ENCODE measurements at regions not wholly inside any gene's neighbourhood (a gene's known extent, or its start where the extent isn't known, plus 50 kb on each side); places are given as distances from the start of the nearest gene placed in this dataset.

DNA sequence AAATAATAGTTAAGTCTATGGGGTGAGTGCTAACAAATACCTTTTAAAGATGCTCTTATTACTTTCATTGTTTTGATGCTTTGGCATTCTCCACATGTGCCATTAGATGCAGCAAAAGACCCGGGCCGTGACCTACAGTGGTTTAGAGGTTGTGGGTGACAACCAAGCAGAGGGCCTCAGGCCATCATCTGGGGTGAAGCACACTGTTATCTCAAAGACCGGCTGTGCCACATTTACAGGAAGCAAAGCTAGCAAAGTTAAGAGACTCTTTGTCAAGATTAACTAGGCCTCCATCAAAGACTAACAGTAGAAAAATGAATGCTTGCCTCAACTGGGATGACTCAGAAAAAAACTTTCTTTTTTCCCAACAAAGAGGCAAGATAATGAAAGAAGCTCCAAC is 695.3 kb downstream of the SATB2 start:
- TF ChIP-seq CTCF (IDR thresholded peaks at IDR 0.05) (no peak), ZFX (IDR thresholded peaks at IDR 0.05; ENCODE audit: borderline replicate concordance) (no peak)
- H3K27ac ChIP-seq: no peak overlapping the region

DNA sequence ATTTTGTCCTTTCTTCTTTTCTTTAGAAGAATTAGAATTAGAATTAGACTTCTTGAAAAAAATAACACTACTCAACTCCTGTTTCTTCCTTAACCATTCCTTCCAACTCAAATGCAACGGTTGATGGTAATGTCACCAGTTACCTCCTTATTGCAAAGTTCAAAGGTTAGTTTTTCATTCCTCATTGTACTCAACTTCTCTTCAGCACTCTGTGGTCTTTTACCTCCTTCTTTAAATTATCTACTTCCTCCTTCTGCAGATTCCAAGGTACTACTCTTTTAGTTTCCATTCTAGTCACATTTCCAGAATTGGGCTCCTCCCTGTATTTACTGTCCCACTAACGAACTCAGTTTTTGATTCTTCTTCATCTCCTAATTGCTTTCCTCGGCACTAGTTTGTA is 700.7 kb downstream of the SATB2 start:
- no peak overlapping the region for H3K27ac ChIP-seq
- no peak for TF ChIP-seq ZFX (IDR thresholded peaks at IDR 0.05; ENCODE audit: borderline replicate concordance)
- TF ChIP-seq CTCF (IDR thresholded peaks at IDR 0.05): no peak

DNA sequence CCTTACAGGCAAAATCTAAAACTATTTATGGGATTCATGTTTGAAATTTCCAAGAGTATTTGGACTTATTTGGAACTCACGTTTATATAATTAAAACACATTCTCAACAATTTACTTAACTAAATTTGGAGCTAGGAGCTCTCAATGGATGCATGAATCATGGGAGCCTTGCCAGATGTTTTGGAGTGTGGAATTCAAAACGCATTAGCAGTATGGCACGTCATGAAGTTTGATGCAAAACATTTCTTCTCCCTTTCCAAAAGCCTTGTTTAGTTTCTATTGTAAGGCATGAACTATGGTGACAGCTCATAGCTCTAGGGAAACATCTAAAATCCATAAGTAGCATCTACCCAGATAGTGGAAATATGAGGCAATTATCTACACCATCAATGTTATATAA is 701.6 kb downstream of the SATB2 start:
- TF ChIP-seq CTCF (IDR thresholded peaks at IDR 0.05) (no peak), ZFX (IDR thresholded peaks at IDR 0.05; ENCODE audit: borderline replicate concordance) (no peak)
- H3K27ac ChIP-seq: no peak overlapping the region

DNA sequence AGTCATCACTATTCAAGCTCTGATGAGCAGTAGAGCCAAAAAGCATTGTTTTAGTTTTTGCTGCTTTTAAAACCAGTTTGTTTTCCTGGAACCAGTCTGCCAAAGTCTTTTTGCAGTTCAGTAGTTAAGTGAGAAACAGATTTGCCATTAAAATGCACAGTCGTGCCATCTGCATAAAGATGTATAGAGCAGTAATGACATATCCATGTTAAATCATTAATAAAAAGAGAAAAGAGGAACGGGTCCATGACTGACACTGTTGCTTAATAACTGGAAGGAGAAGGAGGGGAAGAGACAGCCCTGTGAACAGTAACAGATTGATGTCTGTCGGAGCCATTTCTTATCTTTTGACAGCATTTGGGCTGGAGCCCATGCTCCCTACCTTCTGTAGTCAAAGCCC is 704.6 kb downstream of the SATB2 start:
- TF ChIP-seq CTCF (IDR thresholded peaks at IDR 0.05) (no peak), ZFX (IDR thresholded peaks at IDR 0.05; ENCODE audit: borderline replicate concordance) (no peak)
- no peak overlapping the region for H3K27ac ChIP-seq

DNA sequence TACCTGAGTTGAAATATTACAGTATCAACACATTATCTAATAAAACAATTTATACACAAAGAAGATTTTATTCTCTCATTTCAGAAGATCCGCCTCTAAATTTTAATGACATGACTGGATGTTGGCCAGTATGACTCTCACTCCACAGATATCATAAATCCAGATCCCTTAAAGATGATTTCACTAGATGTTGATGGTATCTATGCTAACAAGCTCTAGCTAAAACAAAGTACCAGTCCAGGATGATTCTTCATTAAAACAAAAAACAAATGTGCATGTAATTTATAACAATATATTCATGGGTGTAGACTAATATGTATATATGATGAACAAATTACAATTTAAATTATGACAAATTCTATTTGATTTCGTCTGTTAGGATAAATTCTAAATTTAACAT is 708.4 kb downstream of the SATB2 start:
- no peak overlapping the region for H3K27ac ChIP-seq
- TF ChIP-seq CTCF (IDR thresholded peaks at IDR 0.05) (no peak), ZFX (IDR thresholded peaks at IDR 0.05; ENCODE audit: borderline replicate concordance) (no peak)

DNA sequence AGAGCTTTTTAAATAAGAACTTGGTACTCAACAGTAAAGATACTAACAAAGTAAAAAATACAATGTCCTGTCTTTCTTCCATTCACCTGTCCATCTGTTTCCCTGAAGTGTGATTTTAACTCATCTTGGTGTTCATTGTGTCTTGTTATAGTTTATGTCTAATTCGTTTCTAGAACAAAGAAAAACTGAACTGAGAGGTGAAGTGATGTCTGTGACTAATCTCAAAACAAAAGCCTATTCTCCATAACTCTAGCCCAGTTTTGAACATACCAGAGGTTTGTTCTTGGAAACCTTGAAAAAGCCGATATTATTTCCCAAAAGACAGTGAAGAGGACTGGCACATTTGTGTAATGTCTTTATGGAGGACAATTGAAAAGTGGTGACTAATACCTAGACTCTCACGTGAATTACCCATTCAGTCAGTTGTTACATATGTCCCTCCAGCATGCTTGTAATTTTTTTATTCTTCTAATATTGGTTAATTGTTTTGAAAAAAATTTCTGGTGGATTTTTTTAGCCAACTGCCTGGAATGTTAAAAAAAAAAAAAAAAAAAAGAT is 725.8 kb downstream of the SATB2 start:
- no peak overlapping the region for H3K27ac ChIP-seq
- TF ChIP-seq CTCF (IDR thresholded peaks at IDR 0.05) (no peak), ZFX (IDR thresholded peaks at IDR 0.05; ENCODE audit: borderline replicate concordance) (no peak)

DNA sequence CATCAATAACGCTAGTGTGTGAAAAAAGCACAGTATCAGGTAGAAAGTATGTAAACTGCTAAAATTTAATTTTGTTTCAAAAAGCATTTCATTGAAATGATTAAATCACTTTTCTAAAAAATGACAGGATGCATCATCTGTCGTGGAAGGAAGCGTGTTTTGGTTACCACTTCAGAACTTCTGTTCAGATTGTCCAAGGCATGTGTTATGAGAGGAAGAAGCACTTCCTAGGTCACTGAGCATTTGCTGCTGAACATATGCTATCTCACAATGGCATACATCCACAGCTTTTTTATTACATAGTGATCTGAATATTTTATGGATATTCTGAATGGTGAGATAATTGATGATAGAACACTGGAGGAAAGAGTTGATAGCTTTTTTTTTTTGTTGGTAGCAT is 737.5 kb downstream of the SATB2 start:
- no peak overlapping the region for H3K27ac ChIP-seq
- no peak for TF ChIP-seq CTCF (IDR thresholded peaks at IDR 0.05)

All from 22Rv1 (cell line).